Fibroblast of lung (primary cell): ENCODE measurements at regions not wholly inside any gene's neighbourhood (a gene's known extent, or its start where the extent isn't known, plus 50 kb on each side); places are given as distances from the start of the nearest gene placed in this dataset.

Experiments used
- DNase-seq, 2 donors: peaks; one replicate each; pipeline versions ENCODE4 v3.0.0 to v3.0.0-alpha.2; 2010; ENCODE audit warnings: low read depth in 2 of 2
- H2AFZ ChIP-seq: 2 replicates; pipeline ENCODE4 v1.5.1; 2012; ENCODE audit warnings: low read length, control low read depth, inconsistent platforms
- H3K27ac ChIP-seq: 2 replicates; pipeline ENCODE4 v1.5.1; 2011; ENCODE audit warnings: low read length, control low read depth; ENCODE audit not compliant: insufficient read depth
- H3K27me3 ChIP-seq: 2 replicates; pipeline ENCODE4 v1.5.1; 2011; ENCODE audit warnings: mild to moderate bottlenecking, low read length; ENCODE audit not compliant: control insufficient read depth, insufficient read depth
- H3K36me3 ChIP-seq: 2 replicates; pipeline ENCODE4 v1.5.1; 2011; ENCODE audit warnings: low read length; ENCODE audit not compliant: control insufficient read depth, insufficient read depth
- H3K4me1 ChIP-seq: 2 replicates; pipeline ENCODE4 v1.5.1; 2011; ENCODE audit warnings: low read length; ENCODE audit not compliant: control insufficient read depth, insufficient read depth; ENCODE audit errors: extremely low read depth
- H3K4me2 ChIP-seq: 2 replicates; pipeline ENCODE4 v1.5.1; 2011; ENCODE audit warnings: low read length, control low read depth; ENCODE audit not compliant: insufficient read depth; ENCODE audit errors: extremely low read depth
- H3K4me3 ChIP-seq, 4 experiments: fragments of 200-600 bp in 1 of 4; sonication (generic) in 1 of 4; replicated peaks in 1 of 4; 2 replicates each; pipeline ENCODE4 v1.5.1; 2011 to 2016; ENCODE audit warnings: low read length in 4 of 4, low read depth in 3 of 4, mild to moderate bottlenecking in 3 of 4, control low read depth in 2 of 4, inconsistent platforms in 1 of 4, mixed read lengths in 1 of 4; ENCODE audit not compliant: insufficient read depth in 1 of 4; ENCODE audit errors: control extremely low read depth in 1 of 4
- H3K79me2 ChIP-seq: 2 replicates; pipeline ENCODE4 v1.5.1; 2012; ENCODE audit warnings: mild to moderate bottlenecking, low read length, inconsistent platforms; ENCODE audit not compliant: control insufficient read depth, insufficient read depth
- H3K9ac ChIP-seq: 2 replicates; pipeline ENCODE4 v1.5.1; 2011; ENCODE audit warnings: mild to moderate bottlenecking, low read length, control low read depth; ENCODE audit not compliant: insufficient read depth
- H3K9me3 ChIP-seq: 2 replicates; pipeline ENCODE4 v1.5.1; 2012; ENCODE audit warnings: low read depth, low read length; ENCODE audit not compliant: control insufficient read depth, insufficient read depth
- H4K20me1 ChIP-seq: 2 replicates; pipeline ENCODE4 v1.5.1; 2011; ENCODE audit warnings: low read length; ENCODE audit not compliant: control insufficient read depth, insufficient read depth; ENCODE audit errors: extremely low read depth
- EZH2 ChIP-seq: IDR thresholded peaks from 2 replicates; pipeline ENCODE4 v1.5.1; 2012; ENCODE audit warnings: low read length, control low read depth, mild to moderate bottlenecking; ENCODE audit errors: missing control alignments
- TF ChIP-seq, protein P1 (sequence below), 2 donors: IDR thresholded peaks in 1 of 2; conservative IDR thresholded peaks in 1 of 2; 1 replicate in 1 of 2; 2 replicates in 1 of 2; pipeline ENCODE4 v1.5.1; 2011 to 2012; ENCODE audit warnings: low read length in 2 of 2, control low read depth in 1 of 2, inconsistent platforms in 1 of 2, low read depth in 1 of 2, mild to moderate bottlenecking in 1 of 2

DNA sequence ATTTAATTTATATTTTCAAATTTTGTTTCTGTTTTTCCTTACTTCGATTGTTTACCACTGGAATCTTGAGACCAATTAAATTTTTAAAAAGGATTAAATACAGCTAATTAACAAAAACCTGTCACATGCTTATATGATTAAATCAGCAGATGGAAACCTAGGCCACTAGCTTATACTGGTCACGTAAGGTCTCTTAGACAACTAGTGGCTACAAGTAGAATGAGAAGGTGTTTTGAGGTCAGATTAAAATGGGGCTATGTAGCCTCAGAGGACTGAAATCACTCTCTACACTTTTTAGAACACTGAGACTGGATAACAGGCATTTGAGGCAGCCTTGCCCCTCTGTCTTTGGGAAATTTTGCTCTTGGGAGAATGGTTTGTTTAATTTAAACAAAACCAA, 246.5 kb upstream of the ONECUT1 start:
- DNase-seq, result no peak
- Histone ChIP-seq H3K36me3 (no peaks in the 10 kb centered on the region), H3K27me3 (no peaks in the 10 kb centered on the region), H3K4me2 (no peak overlapping the region), H3K9ac (no peak overlapping the region), H3K9me3 (no peaks in the 10 kb centered on the region), H3K79me2 (no peaks in the 10 kb centered on the region), H2AFZ (no peak overlapping the region), H3K27ac (no peak overlapping the region), H4K20me1 (no peaks in the 10 kb centered on the region), H3K4me3 (no peak overlapping the region), H3K4me1 (no peaks in the 10 kb centered on the region)
- no peak for TF ChIP-seq EZH2
- TF ChIP-seq, protein P1, sequence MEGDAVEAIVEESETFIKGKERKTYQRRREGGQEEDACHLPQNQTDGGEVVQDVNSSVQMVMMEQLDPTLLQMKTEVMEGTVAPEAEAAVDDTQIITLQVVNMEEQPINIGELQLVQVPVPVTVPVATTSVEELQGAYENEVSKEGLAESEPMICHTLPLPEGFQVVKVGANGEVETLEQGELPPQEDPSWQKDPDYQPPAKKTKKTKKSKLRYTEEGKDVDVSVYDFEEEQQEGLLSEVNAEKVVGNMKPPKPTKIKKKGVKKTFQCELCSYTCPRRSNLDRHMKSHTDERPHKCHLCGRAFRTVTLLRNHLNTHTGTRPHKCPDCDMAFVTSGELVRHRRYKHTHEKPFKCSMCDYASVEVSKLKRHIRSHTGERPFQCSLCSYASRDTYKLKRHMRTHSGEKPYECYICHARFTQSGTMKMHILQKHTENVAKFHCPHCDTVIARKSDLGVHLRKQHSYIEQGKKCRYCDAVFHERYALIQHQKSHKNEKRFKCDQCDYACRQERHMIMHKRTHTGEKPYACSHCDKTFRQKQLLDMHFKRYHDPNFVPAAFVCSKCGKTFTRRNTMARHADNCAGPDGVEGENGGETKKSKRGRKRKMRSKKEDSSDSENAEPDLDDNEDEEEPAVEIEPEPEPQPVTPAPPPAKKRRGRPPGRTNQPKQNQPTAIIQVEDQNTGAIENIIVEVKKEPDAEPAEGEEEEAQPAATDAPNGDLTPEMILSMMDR (conservative IDR thresholded peaks at IDR 0.05 in 1 of 2, IDR thresholded peaks at IDR 0.05 in 1 of 2; ENCODE audit: low read depth in 1 of 2, low read length in 2 of 2), result no peak

DNA sequence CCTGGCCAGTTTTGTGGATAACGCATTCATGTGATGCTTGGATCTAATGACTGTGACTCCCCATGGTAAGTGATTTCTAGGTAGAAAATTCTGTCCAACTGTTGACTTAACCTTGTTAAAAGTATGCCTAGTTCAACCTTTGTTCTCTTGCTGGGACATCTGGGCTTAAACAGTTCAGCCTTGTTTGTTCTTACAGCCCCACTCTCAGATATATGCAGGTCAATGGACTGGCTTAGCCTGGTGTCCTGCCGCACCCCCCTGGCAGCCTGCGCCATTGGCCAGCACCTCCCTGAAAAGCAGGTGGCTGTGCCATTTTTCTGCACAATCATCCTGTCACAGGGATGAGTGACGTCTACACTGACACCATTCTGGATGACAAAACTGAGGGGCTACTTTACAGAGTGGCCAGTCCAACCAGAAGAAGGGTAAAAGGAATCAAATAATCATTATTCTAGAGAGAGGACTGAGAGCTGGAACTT, 244.7 kb upstream of the ONECUT1 start:
- Histone ChIP-seq H4K20me1 (no peaks in the 10 kb centered on the region), H3K27me3 (no peaks in the 10 kb centered on the region), H3K27ac (no peak overlapping the region), H3K9ac (no peak overlapping the region), H3K36me3 (no peaks in the 10 kb centered on the region), H3K79me2 (no peaks in the 10 kb centered on the region), H3K4me2 (no peak overlapping the region), H3K9me3 (no peaks in the 10 kb centered on the region), H3K4me1 (no peaks in the 10 kb centered on the region), H2AFZ (no peak overlapping the region), H3K4me3 (no peak overlapping the region)
- TF ChIP-seq EZH2, result no peak
- TF ChIP-seq, protein P1 (conservative IDR thresholded peaks at IDR 0.05 in 1 of 2, IDR thresholded peaks at IDR 0.05 in 1 of 2; ENCODE audit: low read depth in 1 of 2, low read length in 2 of 2), result no peak
- DNase-seq, result no peak

DNA sequence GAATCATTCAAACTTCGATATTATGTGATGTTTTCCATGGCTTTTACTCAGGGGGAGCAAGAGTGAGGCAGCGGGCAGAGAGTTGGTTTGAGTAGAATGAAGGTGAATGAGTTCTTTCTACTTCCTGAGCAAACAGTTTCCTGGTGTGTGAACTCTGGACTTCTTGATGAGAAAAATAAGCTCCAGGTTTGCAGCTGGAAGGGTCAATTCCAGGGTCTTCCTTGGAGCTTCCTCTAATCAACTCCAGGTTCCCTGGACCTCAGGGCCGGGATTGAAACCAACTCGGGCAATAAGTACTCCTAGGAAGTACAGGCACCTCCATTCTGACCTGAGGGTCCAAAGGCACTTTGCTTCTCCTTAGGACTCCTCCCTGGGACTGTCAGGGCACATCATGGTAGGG, 243.6 kb upstream of the ONECUT1 start:
- H3K9me3 ChIP-seq, result no peaks in the 10 kb centered on the region
- no peaks in the 10 kb centered on the region for H3K79me2 ChIP-seq
- H3K4me3 ChIP-seq, result no peak overlapping the region
- H4K20me1 ChIP-seq, result no peaks in the 10 kb centered on the region
- H3K27ac ChIP-seq, result no peak overlapping the region
- H2AFZ ChIP-seq, result no peak overlapping the region
- H3K36me3 ChIP-seq, result no peaks in the 10 kb centered on the region
- no peak for DNase-seq
- no peak overlapping the region for H3K9ac ChIP-seq
- H3K4me2 ChIP-seq, result no peak overlapping the region
- TF ChIP-seq EZH2, result no peak
- TF ChIP-seq, protein P1 (conservative IDR thresholded peaks at IDR 0.05 in 1 of 2, IDR thresholded peaks at IDR 0.05 in 1 of 2; ENCODE audit: low read depth in 1 of 2, low read length in 2 of 2), result no peak
- H3K4me1 ChIP-seq, result no peaks in the 10 kb centered on the region
- no peaks in the 10 kb centered on the region for H3K27me3 ChIP-seq
